SK-N-MC (cell line): ENCODE measurements at regions not wholly inside any gene's neighbourhood (a gene's known extent, or its start where the extent isn't known, plus 50 kb on each side); places are given as distances from the start of the nearest gene placed in this dataset.

Source experiments
- DNase-seq: peaks from one replicate; pipeline ENCODE4 v3.0.0-alpha.2; 2011; ENCODE audit warnings: low read depth, low spot score
- H3K27ac ChIP-seq: fragments of 200-600 bp; sonication (generic); 2 replicates; pipeline ENCODE4 v1.5.1; 2016; ENCODE audit warnings: mixed run types
- H3K36me3 ChIP-seq: fragments of 200-600 bp; sonication (generic); 2 replicates; pipeline ENCODE4 v1.6.1; 2017; ENCODE audit warnings: antibody characterized with exemption, low read length, mixed read lengths; ENCODE audit not compliant: insufficient read depth
- H3K4me3 ChIP-seq: fragments of 200-600 bp; sonication (generic); 2 replicates; pipeline ENCODE4 v1.5.1; 2016
- H3K9ac ChIP-seq: fragments of 200-600 bp; sonication (generic); 2 replicates; pipeline ENCODE4 v1.8.0; 2017; ENCODE audit warnings: mixed run types, mixed read lengths; ENCODE audit not compliant: insufficient read length
- H3K9me3 ChIP-seq: fragments of 200-600 bp; sonication (generic); 2 replicates; pipeline ENCODE4 v1.6.1; 2017; ENCODE audit warnings: low read depth, mild to moderate bottlenecking, antibody characterized with exemption, low read length, moderate library complexity, mixed read lengths
- EZH2 ChIP-seq: fragments of 200-600 bp; sonication (generic); IDR thresholded peaks from one replicate; pipeline ENCODE4 v1.6.1; 2017; ENCODE audit warnings: antibody characterized with exemption
- FOXP2 ChIP-seq: optimal IDR thresholded peaks from 2 replicates; pipeline ENCODE3; 2011; ENCODE audit warnings: mild to moderate bottlenecking, moderate library complexity; ENCODE audit not compliant: insufficient read depth; ENCODE audit errors: extremely low read length, control extremely low read depth
- POLR2AphosphoS5 ChIP-seq: IDR thresholded peaks from 2 replicates; pipeline ENCODE4 v1.6.1; 2012; ENCODE audit warnings: mild to moderate bottlenecking, low read depth, low read length, borderline replicate concordance

- TF ChIP-seq POLR2AphosphoS5 (no peak), EZH2 (no peak), FOXP2 (no peak)
- no peak overlapping the region for H3K9ac ChIP-seq
- no peaks in the 10 kb centered on the region for H3K9me3 ChIP-seq
- no peak for DNase-seq
- no peak overlapping the region for H3K4me3 ChIP-seq
- H3K27ac ChIP-seq: no peak overlapping the region
- no peaks in the 10 kb centered on the region for H3K36me3 ChIP-seq
These were observed 90.9 kb upstream of the CXCR4 start for GRCh38 chr2:136208682-136209420.

- TF ChIP-seq FOXP2: no peak
- TF ChIP-seq EZH2: no peak
- no peak for TF ChIP-seq POLR2AphosphoS5
- Histone ChIP-seq H3K4me3 (no peak overlapping the region), H3K36me3 (no peaks in the 10 kb centered on the region), H3K9me3 (no peaks in the 10 kb centered on the region), H3K27ac (no peak overlapping the region), H3K9ac (no peak overlapping the region)
- no peak for DNase-seq
These were observed 89.7 kb upstream of the CXCR4 start for GRCh38 chr2:136207665-136208064.

GRCh38 chr2:136207030-136207623 is 89.2 kb upstream of the CXCR4 start:
- H3K27ac ChIP-seq: no peak overlapping the region
- no peak for TF ChIP-seq EZH2
- no peak for TF ChIP-seq POLR2AphosphoS5
- no peak for TF ChIP-seq FOXP2
- no peak overlapping the region for H3K4me3 ChIP-seq
- H3K9ac ChIP-seq: no peak overlapping the region
- H3K9me3 ChIP-seq: no peaks in the 10 kb centered on the region
- H3K36me3 ChIP-seq: no peaks in the 10 kb centered on the region
- DNase-seq: no peak

- Histone ChIP-seq H3K9ac (no peak overlapping the region), H3K27ac (no peak overlapping the region)
These were observed 88.7 kb upstream of the CXCR4 start for GRCh38 chr2:136206613-136207012.

GRCh38 chr2:136205615-136206014 is 87.7 kb upstream of the CXCR4 start:
- H3K4me3 ChIP-seq: no peak overlapping the region
- DNase-seq: no peak
- no peak overlapping the region for H3K27ac ChIP-seq
- H3K9me3 ChIP-seq: no peaks in the 10 kb centered on the region
- no peak for TF ChIP-seq POLR2AphosphoS5
- no peak overlapping the region for H3K9ac ChIP-seq
- no peaks in the 10 kb centered on the region for H3K36me3 ChIP-seq

More at GRCh38 chr2:136206613-136207012, 88.7 kb upstream of the CXCR4 start:
- Histone ChIP-seq H3K4me3 (no peak overlapping the region), H3K9me3 (no peaks in the 10 kb centered on the region), H3K36me3 (no peaks in the 10 kb centered on the region)
- DNase-seq: no peak
- TF ChIP-seq POLR2AphosphoS5: no peak
- no peak for TF ChIP-seq FOXP2
- no peak for TF ChIP-seq EZH2

GRCh38 chr2:136204971-136205370 is 87.0 kb upstream of the CXCR4 start:
- H3K4me3 ChIP-seq: no peak overlapping the region
- no peak for DNase-seq
- TF ChIP-seq POLR2AphosphoS5: no peak
- TF ChIP-seq EZH2: no peak
- TF ChIP-seq FOXP2: no peak
- H3K9ac ChIP-seq: no peak overlapping the region
- H3K27ac ChIP-seq: no peak overlapping the region
- H3K36me3 ChIP-seq: no peaks in the 10 kb centered on the region
- H3K9me3 ChIP-seq: no peaks in the 10 kb centered on the region

GRCh38 chr2:136195226-136195625 is 77.3 kb upstream of the CXCR4 start:
- no peaks in the 10 kb centered on the region for H3K9me3 ChIP-seq
- TF ChIP-seq EZH2: no peak
- TF ChIP-seq FOXP2: no peak
- TF ChIP-seq POLR2AphosphoS5: no peak
- no peak for DNase-seq

GRCh38 chr2:136191041-136191440 is 73.1 kb upstream of the CXCR4 start:
- Histone ChIP-seq H3K9me3 (no peaks in the 10 kb centered on the region), H3K36me3 (no peaks in the 10 kb centered on the region), H3K9ac (no peak overlapping the region), H3K4me3 (no peak overlapping the region), H3K27ac (no peak overlapping the region)
- TF ChIP-seq POLR2AphosphoS5 (no peak), FOXP2 (no peak), EZH2 (no peak)
- DNase-seq: no peak

More at GRCh38 chr2:136195226-136195625, 77.3 kb upstream of the CXCR4 start:
- Histone ChIP-seq H3K4me3 (no peak overlapping the region), H3K36me3 (no peaks in the 10 kb centered on the region), H3K9ac (no peak overlapping the region), H3K27ac (no peak overlapping the region)
